Body of pancreas (tissue), 4 donors: ENCODE measurements at regions not wholly inside any gene's neighbourhood (a gene's known extent, or its start where the extent isn't known, plus 50 kb on each side); places are given as distances from the start of the nearest gene placed in this dataset.

Source experiments
- POLR2A ChIP-seq, 3 donors: fragments of 450-650 bp; IDR thresholded peaks; one replicate each; pipeline ENCODE4 v1.6.1; 2016; ENCODE audit warnings: antibody characterized with exemption in 3 of 3, mild to moderate bottlenecking in 2 of 3
- TF ChIP-seq, protein P1 (sequence below), 7 experiments: fragments of 450-650 bp in 4 of 7; fragments of 200-600 bp in 3 of 7; sonication (generic) in 3 of 7; IDR thresholded peaks; one replicate each; pipeline ENCODE4 v1.5.1; 2016 to 2019; ENCODE audit warnings: antibody characterized with exemption in 7 of 7

DNA sequence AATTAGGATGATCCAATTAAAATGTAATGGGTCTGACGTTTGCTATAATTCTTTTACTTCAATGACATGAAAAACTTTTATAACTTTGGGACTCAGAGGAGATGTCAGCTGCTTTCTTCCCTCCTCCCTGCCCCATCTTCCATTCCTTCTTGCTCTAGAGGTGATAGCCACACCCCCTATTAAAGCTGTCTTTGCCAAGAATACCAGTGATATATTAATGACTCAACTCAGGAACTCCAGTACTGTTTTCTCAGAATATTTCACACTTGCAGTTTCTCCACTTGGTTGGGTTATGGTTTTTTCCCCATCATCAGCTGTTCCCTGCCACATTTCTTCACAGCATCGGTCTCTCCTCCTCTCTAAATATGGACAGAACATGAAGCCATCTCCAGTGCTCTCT, 184.0 kb downstream of the KCNE4 start:
- TF ChIP-seq, protein P1, sequence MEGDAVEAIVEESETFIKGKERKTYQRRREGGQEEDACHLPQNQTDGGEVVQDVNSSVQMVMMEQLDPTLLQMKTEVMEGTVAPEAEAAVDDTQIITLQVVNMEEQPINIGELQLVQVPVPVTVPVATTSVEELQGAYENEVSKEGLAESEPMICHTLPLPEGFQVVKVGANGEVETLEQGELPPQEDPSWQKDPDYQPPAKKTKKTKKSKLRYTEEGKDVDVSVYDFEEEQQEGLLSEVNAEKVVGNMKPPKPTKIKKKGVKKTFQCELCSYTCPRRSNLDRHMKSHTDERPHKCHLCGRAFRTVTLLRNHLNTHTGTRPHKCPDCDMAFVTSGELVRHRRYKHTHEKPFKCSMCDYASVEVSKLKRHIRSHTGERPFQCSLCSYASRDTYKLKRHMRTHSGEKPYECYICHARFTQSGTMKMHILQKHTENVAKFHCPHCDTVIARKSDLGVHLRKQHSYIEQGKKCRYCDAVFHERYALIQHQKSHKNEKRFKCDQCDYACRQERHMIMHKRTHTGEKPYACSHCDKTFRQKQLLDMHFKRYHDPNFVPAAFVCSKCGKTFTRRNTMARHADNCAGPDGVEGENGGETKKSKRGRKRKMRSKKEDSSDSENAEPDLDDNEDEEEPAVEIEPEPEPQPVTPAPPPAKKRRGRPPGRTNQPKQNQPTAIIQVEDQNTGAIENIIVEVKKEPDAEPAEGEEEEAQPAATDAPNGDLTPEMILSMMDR (IDR thresholded peaks at IDR 0.05): no peak
- TF ChIP-seq POLR2A (IDR thresholded peaks at IDR 0.05): no peak
